LNCaP clone FGC (cell line): ENCODE measurements at regions not wholly inside any gene's neighbourhood (a gene's known extent, or its start where the extent isn't known, plus 50 kb on each side); places are given as distances from the start of the nearest gene placed in this dataset.
"Not testable (repeated sequence)": the region's sequence is repeated elsewhere in the genome, so short reads cannot be mapped to it uniquely, and the experiment has no call there.

Experiments
- DNase-seq: peaks from one replicate; pipeline ENCODE4 v3.0.0-alpha.2; 2011; ENCODE audit warnings: low read depth
- H3K4me3 ChIP-seq: 2 replicates; pipeline ENCODE4 v1.5.1; 2011; ENCODE audit warnings: mild to moderate bottlenecking, low read depth, low read length, control low read depth
- TF ChIP-seq, protein P1 (sequence below): IDR thresholded peaks from 2 replicates; pipeline ENCODE4 v1.5.1; 2012; ENCODE audit warnings: mild to moderate bottlenecking; ENCODE audit not compliant: control insufficient read depth, insufficient read depth; ENCODE audit errors: extremely low read depth

DNA sequence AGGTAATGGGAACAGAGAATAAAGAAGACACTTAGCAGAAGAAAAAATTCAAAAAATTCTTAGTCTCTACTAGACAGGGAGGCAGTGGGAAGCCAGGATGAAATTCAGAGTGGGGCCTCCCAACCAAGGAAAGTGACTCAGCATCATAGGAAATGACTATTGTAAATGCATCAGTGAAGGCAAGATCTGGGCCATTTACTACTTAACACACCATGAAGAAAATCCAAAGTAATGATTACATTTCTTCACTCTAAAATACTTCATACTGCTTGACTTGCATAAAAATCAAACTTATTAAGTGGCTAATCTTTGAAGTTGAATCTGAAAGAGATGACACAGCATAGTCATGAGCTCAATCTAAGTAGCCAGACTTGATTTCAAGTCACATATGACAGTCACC is 405.8 kb upstream of the SLC39A10 start:
- TF ChIP-seq, protein P1, sequence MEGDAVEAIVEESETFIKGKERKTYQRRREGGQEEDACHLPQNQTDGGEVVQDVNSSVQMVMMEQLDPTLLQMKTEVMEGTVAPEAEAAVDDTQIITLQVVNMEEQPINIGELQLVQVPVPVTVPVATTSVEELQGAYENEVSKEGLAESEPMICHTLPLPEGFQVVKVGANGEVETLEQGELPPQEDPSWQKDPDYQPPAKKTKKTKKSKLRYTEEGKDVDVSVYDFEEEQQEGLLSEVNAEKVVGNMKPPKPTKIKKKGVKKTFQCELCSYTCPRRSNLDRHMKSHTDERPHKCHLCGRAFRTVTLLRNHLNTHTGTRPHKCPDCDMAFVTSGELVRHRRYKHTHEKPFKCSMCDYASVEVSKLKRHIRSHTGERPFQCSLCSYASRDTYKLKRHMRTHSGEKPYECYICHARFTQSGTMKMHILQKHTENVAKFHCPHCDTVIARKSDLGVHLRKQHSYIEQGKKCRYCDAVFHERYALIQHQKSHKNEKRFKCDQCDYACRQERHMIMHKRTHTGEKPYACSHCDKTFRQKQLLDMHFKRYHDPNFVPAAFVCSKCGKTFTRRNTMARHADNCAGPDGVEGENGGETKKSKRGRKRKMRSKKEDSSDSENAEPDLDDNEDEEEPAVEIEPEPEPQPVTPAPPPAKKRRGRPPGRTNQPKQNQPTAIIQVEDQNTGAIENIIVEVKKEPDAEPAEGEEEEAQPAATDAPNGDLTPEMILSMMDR, result no peak
- no peak for DNase-seq
- no peak overlapping the region for H3K4me3 ChIP-seq

DNA sequence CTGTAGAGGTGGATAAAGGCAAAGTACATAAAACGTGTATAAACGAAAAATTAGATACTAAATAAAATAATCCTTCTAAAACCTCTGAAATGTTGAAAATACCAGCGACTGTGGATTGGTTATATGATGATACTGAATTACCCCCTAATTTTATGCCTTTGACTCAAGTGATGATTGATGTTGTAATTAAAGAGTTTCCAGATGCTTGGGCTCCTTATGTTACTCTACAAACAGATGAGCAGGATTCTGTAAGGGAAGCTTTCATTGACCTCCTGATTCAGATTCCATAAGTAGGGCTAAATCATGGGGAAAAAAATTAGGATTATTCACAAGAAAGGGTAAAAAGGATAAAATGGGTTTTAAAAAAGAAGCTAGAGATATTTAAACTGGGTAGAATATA is 418.2 kb upstream of the SLC39A10 start:
- TF ChIP-seq, protein P1, result no peak
- no peak for DNase-seq
- no peak overlapping the region for H3K4me3 ChIP-seq

DNA sequence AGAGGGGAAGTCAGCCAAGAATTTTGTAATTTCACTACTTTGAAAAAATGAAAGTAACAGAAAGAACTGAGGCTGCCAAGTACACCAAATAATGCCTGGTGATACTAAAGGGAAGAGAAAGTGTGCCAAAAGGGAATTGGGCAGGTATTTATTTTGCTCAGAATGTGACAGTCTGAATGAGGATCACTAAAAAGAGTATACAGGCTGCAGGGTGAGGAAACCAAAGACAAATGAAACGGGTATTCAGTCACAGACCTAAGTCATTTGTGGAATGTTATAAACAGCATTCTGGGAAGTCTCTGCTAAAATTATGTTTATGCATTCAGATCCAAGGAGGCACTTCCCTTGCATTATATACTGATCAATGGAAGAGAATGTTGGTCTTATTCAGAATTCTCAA is 418.6 kb upstream of the SLC39A10 start:
- no peak for DNase-seq
- TF ChIP-seq, protein P1, result no peak
- no peak overlapping the region for H3K4me3 ChIP-seq

DNA sequence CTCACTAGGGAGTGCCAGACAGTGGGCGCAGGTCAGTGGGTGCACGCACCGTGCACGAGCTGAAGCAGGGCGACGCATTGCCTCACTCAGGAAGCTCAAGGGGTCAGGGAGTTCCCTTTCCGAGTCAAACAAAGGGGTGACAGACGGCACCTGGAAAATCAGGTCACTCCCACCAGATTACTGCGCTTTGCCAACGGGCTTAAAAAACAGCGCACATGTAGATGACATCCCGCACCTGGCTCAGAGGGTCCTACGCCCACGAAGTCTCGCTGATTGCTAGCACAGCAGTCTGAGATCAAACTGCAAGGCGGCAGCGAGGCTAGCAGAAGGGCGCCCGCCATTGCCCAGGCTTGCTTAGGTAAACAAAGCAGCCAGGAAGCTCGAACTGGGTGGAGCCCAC is 428.5 kb upstream of the SLC39A10 start:
- not testable (repeated sequence) for H3K4me3 ChIP-seq, DNase-seq

DNA sequence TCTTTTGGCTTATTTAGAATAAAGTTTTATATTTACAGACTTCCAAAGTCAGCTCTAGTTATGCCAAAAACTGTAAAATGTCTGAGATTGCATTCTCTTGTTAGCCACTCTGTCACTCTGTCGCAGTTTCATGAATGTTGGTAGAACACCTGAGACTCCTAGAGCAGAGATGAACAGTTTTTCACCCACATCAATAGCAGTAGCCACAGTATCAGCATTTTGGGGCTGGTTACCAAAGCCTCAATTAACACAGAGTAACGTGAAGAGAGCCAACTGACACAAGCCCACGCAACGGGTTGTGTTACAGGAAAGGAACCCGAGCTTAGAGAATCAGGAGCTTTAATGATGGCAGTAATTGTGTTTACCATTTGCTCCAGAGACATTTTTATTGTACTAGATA is 443.0 kb upstream of the SLC39A10 start:
- DNase-seq, result no peak
- TF ChIP-seq, protein P1, result no peak
- H3K4me3 ChIP-seq, result no peak overlapping the region

DNA sequence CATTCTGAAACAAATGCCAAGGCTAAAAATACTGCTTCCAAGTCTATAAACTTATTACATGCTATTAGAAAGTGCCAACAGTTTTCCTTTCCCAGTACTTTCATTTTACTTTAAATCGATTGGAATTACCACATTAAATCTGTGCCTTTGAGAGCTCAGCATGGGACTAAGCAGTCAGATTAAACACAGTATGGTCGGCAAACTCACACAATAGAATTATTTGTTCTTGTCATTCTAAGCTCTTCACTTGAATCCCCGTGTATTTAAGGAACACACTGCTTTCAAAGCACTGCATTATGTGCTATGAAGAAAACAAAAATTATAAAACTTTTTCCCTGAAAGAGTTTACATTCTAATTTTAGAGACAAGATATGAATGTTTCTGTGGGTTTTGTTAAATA is 444.4 kb upstream of the SLC39A10 start:
- TF ChIP-seq, protein P1, result no peak
- no peak for DNase-seq
- no peak overlapping the region for H3K4me3 ChIP-seq

DNA sequence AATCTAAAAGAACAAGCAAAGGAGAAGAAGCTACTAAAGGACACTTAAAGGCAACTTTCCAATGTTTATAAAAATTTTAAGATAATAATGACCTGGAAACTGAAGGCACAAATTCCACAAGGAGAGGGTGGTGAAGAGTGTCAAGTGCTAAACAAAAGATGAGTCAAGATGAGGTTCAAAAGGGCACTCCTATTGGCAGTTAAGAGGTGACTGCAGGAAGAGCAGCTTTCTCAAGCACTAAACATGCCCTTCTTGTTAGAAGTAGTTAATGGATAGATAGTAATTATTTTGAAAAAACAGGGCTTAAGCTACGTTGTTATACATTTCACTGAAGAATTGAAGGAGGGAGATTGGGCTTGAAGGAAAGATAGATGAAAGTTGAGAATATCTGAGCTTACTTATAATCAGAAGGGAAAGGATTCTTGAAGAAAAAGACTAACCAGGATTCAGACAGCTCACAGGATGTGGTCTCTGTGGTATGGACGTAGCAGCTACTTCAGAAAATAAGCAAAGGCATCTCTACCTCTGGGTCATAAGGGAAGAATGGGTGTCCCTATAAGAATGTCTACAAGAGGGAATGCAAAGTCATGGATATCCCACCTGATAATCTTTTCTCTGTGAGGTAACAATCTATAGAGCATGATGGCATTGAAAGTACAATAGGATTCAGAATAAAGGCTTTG is 454.7 kb upstream of the SLC39A10 start:
- no peak overlapping the region for H3K4me3 ChIP-seq
- TF ChIP-seq, protein P1, result no peak
- no peak for DNase-seq
